ENCODE measurements at regions not wholly inside any gene's neighbourhood (a gene's known extent, or its start where the extent isn't known, plus 50 kb on each side); places are given as distances from the start of the nearest gene placed in this dataset.
A peak's percentile ranks its signal among the peaks of the same experiment; 100 is the strongest.

GRCh38 chr11:69358398-69359020 is 64.6 kb downstream of the MYEOV start:
- peaks cover 3% of the 10 kb centered on the region for H3K9me3 Mint-ChIP-seq
- no peak overlapping the region for H3K4me3 Mint-ChIP-seq
- peak; percentile 20 for DNase-seq

GRCh38 chr11:69359735-69360480 is 66.0 kb downstream of the MYEOV start:
- Mint-ChIP-seq H3K27me3 (peaks cover 7% of the 10 kb centered on the region), H3K36me3 (ENCODE audit: low read depth) (no peaks in the 10 kb centered on the region), H3K4me3 (no peak overlapping the region), H3K9me3 (peaks cover 3% of the 10 kb centered on the region), H3K4me1 (ENCODE audit: low read depth) (no peaks in the 10 kb centered on the region), H3K27ac (no peak overlapping the region)
- peak; percentile 12 for DNase-seq

More at GRCh38 chr11:69358398-69359020, 64.6 kb downstream of the MYEOV start:
- Mint-ChIP-seq H3K27me3 (peaks cover 14% of the 10 kb centered on the region), H3K4me1 (ENCODE audit: low read depth) (no peaks in the 10 kb centered on the region), H3K27ac (no peak overlapping the region), H3K36me3 (ENCODE audit: low read depth) (no peaks in the 10 kb centered on the region)

GRCh38 chr11:69360606-69361005 is 66.7 kb downstream of the MYEOV start:
- Mint-ChIP-seq H3K36me3 (ENCODE audit: low read depth) (no peaks in the 10 kb centered on the region), H3K27ac (no peak overlapping the region), H3K27me3 (peaks cover 6% of the 10 kb centered on the region), H3K4me1 (ENCODE audit: low read depth) (no peaks in the 10 kb centered on the region), H3K4me3 (no peak overlapping the region), H3K9me3 (peaks cover 3% of the 10 kb centered on the region)
- DNase-seq, result peak; percentile 12

- H3K4me1 Mint-ChIP-seq (ENCODE audit: low read depth), result no peaks in the 10 kb centered on the region
- H3K27ac Mint-ChIP-seq, result no peak overlapping the region
- no peak overlapping the region for H3K4me3 Mint-ChIP-seq
- H3K27me3 Mint-ChIP-seq, result peaks cover 6% of the 10 kb centered on the region
- DNase-seq, result peak; percentile 16
- H3K36me3 Mint-ChIP-seq (ENCODE audit: low read depth), result no peaks in the 10 kb centered on the region
- H3K9me3 Mint-ChIP-seq, result peaks cover 3% of the 10 kb centered on the region
These were observed 67.1 kb downstream of the MYEOV start for GRCh38 chr11:69361048-69361447.

DNA sequence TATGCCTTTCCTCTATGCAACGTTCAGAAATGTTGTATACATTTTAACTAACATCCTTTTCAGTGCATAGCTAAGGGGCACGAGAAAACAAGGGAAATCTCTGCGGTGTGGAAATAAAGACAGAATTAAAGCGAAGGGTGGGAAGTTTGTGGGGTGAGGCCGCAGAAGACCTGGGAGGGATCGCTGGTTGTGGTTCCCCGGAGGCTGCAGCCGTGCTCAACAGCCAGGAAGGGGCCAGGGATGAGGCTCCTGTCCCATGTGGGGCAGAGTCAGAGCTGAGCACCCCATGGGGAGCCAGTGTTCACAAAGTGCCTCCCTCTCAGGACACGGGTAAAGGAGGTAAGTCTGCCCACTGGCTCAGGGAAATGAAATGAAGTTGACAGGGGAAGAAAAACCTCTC is 67.5 kb downstream of the MYEOV start:
- Mint-ChIP-seq H3K36me3 (ENCODE audit: low read depth) (no peaks in the 10 kb centered on the region), H3K9me3 (peaks cover 3% of the 10 kb centered on the region), H3K4me1 (ENCODE audit: low read depth) (no peaks in the 10 kb centered on the region), H3K27me3 (peaks cover 6% of the 10 kb centered on the region), H3K4me3 (no peak overlapping the region), H3K27ac (no peak overlapping the region)
- no peak for DNase-seq

DNA sequence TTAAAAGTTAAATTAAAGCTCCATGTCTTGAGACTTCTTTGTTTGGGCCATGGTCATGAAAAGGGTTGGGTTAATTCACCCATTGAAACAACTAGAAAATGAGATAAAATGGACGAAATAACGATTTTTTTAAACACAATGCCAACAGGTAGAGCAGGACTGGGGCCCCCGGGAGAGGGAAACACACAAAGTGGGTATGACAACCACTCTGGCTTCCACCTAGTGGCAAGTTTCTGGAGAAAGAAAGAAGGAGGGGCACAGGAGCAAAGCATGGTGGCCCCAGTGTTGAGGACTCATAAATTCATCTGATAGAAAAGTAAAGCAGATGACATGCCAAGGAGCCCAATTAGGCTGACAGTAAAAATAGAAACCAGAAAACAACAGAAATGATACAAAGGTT is 68.4 kb downstream of the MYEOV start:
- H3K9me3 Mint-ChIP-seq, result peaks cover 3% of the 10 kb centered on the region
- no peaks in the 10 kb centered on the region for H3K36me3 Mint-ChIP-seq (ENCODE audit: low read depth)
- no peaks in the 10 kb centered on the region for H3K4me1 Mint-ChIP-seq (ENCODE audit: low read depth)
- H3K4me3 Mint-ChIP-seq, result no peak overlapping the region
- H3K27ac Mint-ChIP-seq, result no peak overlapping the region
- no peak for DNase-seq
- H3K27me3 Mint-ChIP-seq, result peaks cover 3% of the 10 kb centered on the region

GRCh38 chr11:69364921-69365320 is 71.0 kb downstream of the MYEOV start:
- Mint-ChIP-seq H3K4me3 (no peak overlapping the region), H3K27me3 (no peaks in the 10 kb centered on the region), H3K27ac (no peak overlapping the region), H3K9me3 (peaks cover 3% of the 10 kb centered on the region), H3K36me3 (ENCODE audit: low read depth) (no peaks in the 10 kb centered on the region), H3K4me1 (ENCODE audit: low read depth) (no peaks in the 10 kb centered on the region)
- DNase-seq, result no peak

GRCh38 chr11:69365558-69365957 is 71.6 kb downstream of the MYEOV start:
- H3K9me3 Mint-ChIP-seq, result peaks cover 3% of the 10 kb centered on the region
- H3K4me1 Mint-ChIP-seq (ENCODE audit: low read depth), result no peaks in the 10 kb centered on the region
- no peak for DNase-seq
- H3K27me3 Mint-ChIP-seq, result no peaks in the 10 kb centered on the region
- H3K27ac Mint-ChIP-seq, result no peak overlapping the region
- no peak overlapping the region for H3K4me3 Mint-ChIP-seq
- no peaks in the 10 kb centered on the region for H3K36me3 Mint-ChIP-seq (ENCODE audit: low read depth)

DNA sequence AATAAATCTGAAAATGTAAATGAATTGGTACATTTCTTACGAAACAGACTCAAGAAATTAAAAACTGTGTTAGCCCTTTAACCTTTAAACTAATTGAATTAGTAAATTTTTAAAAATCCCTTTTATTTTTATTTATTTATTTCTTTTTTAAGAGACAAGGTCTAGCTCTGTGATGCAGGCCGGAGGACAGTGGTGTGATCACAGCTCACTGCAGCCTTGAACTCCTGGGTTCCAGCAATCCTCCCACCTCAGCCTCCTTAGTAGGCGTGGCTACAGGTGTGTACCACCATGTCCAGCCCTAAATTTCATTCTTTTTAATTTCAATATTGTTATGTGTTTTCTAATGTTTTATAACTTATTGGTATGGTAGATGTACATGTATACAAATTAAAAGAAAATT is 72.6 kb downstream of the MYEOV start:
- no peaks in the 10 kb centered on the region for H3K4me1 Mint-ChIP-seq (ENCODE audit: low read depth)
- H3K27me3 Mint-ChIP-seq, result no peaks in the 10 kb centered on the region
- no peak overlapping the region for H3K4me3 Mint-ChIP-seq
- H3K27ac Mint-ChIP-seq, result no peak overlapping the region
- H3K36me3 Mint-ChIP-seq (ENCODE audit: low read depth), result no peaks in the 10 kb centered on the region
- H3K9me3 Mint-ChIP-seq, result peaks cover 3% of the 10 kb centered on the region
- DNase-seq, result no peak

DNA sequence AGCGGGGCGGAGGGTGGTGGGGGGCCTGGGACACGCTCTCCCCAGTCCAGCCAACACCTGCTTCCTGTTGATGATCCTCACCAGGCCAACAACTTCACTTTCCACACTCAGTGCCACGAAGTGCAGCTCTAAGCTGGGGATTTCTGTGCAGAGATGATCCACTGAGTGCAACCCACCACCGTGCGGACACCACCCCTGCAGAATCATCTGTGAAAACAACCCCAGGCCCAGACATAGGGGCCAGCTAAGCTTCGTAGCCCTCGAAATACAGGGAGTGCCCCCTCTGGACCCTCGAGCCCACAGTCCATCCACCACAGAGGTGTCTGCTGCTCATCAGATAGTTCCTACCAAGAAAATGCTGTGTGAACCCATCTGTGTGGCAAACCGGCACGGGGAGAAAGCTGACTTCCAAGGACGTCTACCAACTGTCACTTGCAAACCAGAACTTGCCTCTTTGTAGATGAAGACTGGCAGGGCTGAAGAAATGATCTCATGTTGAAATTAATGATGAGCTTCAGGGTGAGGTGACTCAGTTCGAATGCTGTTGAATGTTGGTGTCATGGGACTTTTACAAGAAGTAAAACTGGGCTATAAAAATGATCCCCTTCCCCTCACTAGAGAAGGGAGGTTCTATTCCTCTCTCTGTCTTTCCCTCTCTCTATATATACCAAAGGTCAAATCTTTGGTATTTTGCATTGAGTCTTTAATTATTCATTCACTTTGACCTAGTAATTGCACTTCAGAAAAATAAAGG is 73.4 kb downstream of the MYEOV start:
- H3K4me1 Mint-ChIP-seq (ENCODE audit: low read depth), result no peaks in the 10 kb centered on the region
- no peaks in the 10 kb centered on the region for H3K36me3 Mint-ChIP-seq (ENCODE audit: low read depth)
- DNase-seq, result peak; percentile 9
- no peaks in the 10 kb centered on the region for H3K27me3 Mint-ChIP-seq
- peaks cover 3% of the 10 kb centered on the region for H3K9me3 Mint-ChIP-seq
- no peak overlapping the region for H3K4me3 Mint-ChIP-seq
- no peak overlapping the region for H3K27ac Mint-ChIP-seq

DNA sequence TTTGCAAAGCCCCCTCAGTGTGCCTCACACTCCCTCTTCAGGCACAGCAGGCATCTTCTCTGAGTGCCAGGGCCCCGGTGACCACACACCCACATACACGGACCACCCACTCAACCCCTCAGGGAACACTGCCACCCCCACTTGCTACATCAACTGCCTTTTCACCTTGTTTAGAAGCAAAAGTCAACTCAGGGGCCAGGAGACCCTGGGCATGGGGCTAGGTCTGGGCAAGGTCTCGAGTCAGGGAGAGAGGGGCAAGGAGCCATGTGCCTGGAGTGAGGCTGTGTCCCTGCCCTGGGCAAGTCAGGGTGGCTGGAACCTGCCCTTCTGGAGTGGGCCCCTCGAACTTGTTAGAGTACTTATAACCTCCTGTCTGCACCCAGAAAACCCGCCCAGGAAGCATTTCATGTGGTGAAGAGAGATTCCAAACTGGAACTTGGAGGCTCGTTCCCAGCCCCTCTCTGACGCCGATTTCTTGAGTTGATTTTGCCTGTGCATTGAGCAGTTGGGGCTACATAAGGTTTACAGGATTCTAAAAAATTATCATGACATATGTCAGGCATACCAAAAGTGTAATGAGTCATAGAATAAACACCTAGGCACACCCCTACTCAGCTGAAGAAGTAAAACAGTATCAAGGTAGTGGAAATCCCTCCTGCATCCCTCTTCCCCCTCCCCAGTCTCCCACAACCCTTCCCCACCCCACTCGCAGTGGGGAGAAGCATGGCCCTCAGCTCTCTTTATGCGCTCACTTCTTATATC is 74.3 kb downstream of the MYEOV start:
- DNase-seq, result peak; percentile 14
- Mint-ChIP-seq H3K27ac (no peak overlapping the region), H3K27me3 (no peaks in the 10 kb centered on the region), H3K9me3 (peaks cover 3% of the 10 kb centered on the region), H3K36me3 (ENCODE audit: low read depth) (no peaks in the 10 kb centered on the region), H3K4me3 (no peak overlapping the region), H3K4me1 (ENCODE audit: low read depth) (no peaks in the 10 kb centered on the region)

- Mint-ChIP-seq H3K4me1 (ENCODE audit: low read depth) (no peaks in the 10 kb centered on the region), H3K27ac (no peak overlapping the region), H3K27me3 (no peaks in the 10 kb centered on the region), H3K4me3 (no peak overlapping the region), H3K9me3 (peaks cover 3% of the 10 kb centered on the region), H3K36me3 (ENCODE audit: low read depth) (no peaks in the 10 kb centered on the region)
- DNase-seq, result no peak
These were observed 75.4 kb downstream of the MYEOV start for GRCh38 chr11:69369210-69369825.

DNA sequence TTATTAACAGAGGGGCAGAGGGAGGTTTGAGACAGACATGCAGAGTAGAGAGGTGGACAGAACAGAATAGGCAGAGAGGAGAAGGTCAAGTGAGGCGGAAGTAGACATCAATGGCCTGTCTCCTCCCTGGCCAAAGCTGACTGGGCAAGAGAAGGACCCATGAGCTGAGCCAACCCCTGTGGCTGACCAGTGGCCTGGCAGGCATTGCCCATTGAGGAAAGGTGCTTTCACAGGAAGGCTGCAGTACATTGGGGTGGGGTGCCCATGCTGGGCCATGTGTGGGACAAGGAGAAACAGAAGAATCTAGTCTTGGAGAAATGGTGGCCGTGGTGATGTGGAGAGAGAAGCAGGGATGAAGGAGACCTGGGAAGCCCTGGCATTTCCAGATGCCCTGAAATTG is 76.0 kb downstream of the MYEOV start:
- H3K9me3 Mint-ChIP-seq, result peaks cover 3% of the 10 kb centered on the region
- no peaks in the 10 kb centered on the region for H3K36me3 Mint-ChIP-seq (ENCODE audit: low read depth)
- DNase-seq, result no peak
- H3K27ac Mint-ChIP-seq, result no peak overlapping the region
- H3K27me3 Mint-ChIP-seq, result no peaks in the 10 kb centered on the region
- no peaks in the 10 kb centered on the region for H3K4me1 Mint-ChIP-seq (ENCODE audit: low read depth)
- no peak overlapping the region for H3K4me3 Mint-ChIP-seq

Data from activated T-cell treated with anti-CD3 and anti-CD28 coated beads, Interleukin-2, amount 50 U/mL, for 24 hours (primary cell).